Sciatic nerve (tissue), 2 donors: ENCODE measurements at regions not wholly inside any gene's neighbourhood (a gene's known extent, or its start where the extent isn't known, plus 50 kb on each side); places are given as distances from the start of the nearest gene placed in this dataset.
"Not testable (repeated sequence)": the region's sequence is repeated elsewhere in the genome, so short reads cannot be mapped to it uniquely, and the experiment has no call there.

Experiments used
- ATAC-seq: fragments of 200-7000 bp; cut with Tn5 transposase; one replicate; pipeline ENCODE4 v1.9.1; 2020; ENCODE audit warnings: mild to moderate bottlenecking, moderate library complexity
- DNase-seq: peaks from one replicate; pipeline ENCODE4 v3.0.0-alpha.2; 2020; ENCODE audit warnings: low spot score
- intact Hi-C: fragments of 100-400 bp; cut with DNase I; formaldehyde crosslinking; loops from one replicate; pipeline ENCODE4 v1.14.2; 2022
- donor health status: DM: no; HTN: no; CAD: no.
- donor health status: DM: no; HTN: no; CAD: no.

DNA sequence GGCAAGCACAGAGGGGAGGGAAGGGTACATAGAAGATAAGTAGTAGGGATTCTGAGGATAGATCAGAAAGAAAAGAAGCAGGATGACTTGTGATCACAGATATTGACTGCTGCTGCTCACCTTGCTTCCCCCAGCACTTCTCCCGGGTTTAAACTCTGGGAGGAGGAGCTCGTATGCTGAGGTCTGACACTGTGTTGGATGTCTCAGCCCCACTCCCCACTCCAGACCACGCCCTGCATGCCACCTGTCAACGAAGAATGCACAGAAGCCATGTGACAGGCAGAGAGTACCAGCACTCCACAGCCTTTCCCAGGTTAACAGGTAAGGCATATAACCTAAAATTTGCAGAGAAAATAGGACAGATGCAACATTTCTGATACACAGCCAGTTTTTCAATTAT lies 388.9 kb downstream of the TNS3 start:
- DNase-seq (no peak), ATAC-seq (no peak)
- intact Hi-C loops: no loop called here

DNA sequence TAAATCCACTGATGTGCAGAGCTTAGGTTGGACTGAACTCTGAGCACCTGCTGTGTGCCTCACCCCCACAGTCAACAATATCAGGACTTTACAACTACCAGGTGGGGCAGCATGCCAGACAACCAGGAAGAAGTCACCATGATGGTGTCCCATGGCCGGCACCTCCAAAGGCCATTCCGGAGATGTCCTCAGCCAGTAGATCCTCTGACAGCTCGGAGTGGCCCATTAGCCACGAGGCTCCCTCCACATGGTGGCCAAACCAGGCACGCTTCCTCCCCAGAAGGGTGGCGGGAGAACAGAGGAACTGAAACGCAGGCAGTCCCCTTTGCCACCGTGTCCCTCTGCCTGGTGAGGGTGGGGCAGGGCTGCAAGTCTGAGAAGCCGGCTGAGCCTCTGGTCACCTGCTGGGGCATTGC lies 390.0 kb downstream of the TNS3 start:
- DNase-seq: no peak
- intact Hi-C loops: no loop called here
- no peak for ATAC-seq

DNA sequence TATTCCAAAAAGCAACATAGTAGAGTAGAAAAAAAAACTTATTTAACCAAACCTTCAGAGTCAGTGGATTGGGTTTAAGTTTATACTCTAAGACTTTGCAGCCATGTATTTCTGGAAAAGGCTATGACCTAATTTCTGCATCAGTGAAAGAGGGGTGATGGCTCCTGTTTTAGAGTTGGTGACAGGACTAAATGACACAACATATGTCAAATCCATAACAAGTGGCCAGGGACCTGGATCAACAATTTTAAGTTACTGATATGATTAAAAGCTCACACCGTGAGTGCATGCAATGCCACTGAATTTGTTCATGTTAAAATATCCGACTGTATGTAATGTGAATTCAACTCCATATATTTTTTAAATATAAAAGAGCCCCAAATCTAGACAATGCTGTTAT lies 390.6 kb downstream of the TNS3 start:
- no peak for ATAC-seq
- DNase-seq: no peak
- intact Hi-C loops: no loop called here

- no peak for ATAC-seq
- intact Hi-C loops: no loop called here
- DNase-seq: no peak
Observed at GRCh38 chr7:47190462-47190861, 391.4 kb downstream of the TNS3 start.

- no peak for DNase-seq
- ATAC-seq: no peak
- intact Hi-C loops: no loop called here
Observed at GRCh38 chr7:47188653-47189315, 393.1 kb downstream of the TNS3 start.

GRCh38 chr7:47188136-47188535 lies 393.8 kb downstream of the TNS3 start:
- DNase-seq: no peak
- no peak for ATAC-seq
- intact Hi-C loops: no loop called here

DNA sequence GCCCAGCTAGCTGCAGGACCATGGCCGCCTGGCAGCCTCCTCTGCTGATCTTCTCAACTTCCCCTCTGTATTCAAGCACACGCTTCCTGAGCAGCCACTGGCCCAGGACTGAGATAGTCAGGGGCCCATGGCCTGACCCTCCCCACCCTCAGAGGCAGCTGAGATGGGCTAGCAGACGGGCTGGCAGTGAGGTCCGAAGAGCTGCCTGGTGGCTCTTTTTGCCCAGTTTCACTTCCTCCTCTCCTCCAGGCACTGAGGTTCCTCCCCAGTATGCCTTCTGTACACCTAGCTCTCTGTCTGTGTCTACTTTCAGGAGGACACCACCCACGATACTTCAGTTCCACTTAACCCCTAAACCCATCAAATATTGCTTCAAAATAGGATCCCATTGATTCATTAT lies 395.6 kb downstream of the TNS3 start:
- DNase-seq (no peak), ATAC-seq (peak; percentile 38)
- intact Hi-C loops: no loop called here

DNA sequence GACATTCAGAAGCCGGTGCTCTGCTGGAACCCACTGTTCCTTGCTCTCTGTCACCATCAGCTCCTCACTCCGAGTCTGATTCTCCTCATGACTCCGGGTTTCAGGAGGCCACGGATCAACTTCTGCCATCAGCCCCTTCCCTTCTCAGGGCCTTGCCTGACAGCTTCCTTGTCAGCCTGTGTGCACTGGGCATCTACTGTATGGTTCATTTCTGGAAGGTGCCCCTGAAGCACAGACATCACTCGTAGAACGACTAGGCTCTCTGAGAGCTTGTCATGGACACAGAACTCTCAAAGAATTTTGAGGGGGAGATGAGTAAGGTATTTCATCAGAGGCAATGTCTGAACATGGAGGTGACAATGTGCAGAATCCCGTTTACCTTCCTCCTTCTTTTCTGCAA lies 396.1 kb downstream of the TNS3 start:
- no peak for ATAC-seq

DNA sequence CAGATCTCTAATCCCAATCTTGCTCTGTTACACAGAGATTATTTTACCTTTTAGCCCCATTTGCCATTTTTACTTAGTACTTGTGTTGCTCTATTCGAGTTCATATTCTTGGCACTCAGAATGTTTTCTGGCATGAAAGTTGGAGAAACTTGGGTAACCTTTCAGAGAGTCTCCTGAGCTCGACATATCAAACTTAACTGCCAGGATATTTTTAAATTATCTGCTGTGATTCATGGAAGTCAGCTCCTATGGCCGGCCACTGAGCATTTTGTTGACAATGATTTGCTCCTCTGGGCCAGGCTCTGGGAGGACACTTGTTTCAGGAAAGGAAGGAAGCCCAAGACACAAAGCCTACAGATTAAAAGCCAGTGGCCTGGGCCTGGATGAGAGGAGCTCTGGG lies 396.7 kb downstream of the TNS3 start:
- DNase-seq: no peak
- ATAC-seq: peak; percentile 6
- intact Hi-C loops: no loop called here

More for the DNA sequence above, 396.1 kb downstream of the TNS3 start:
- DNase-seq: no peak
- intact Hi-C loops: no loop called here

- no peak for DNase-seq
- ATAC-seq: no peak
- intact Hi-C loops: loop anchor here (5.0 kb wide), 1 partner anchor 1262 kb away; the partner anchor contains the start of gene IGFBP3
Observed at GRCh38 chr7:47183862-47184590, 397.9 kb downstream of the TNS3 start.

DNA sequence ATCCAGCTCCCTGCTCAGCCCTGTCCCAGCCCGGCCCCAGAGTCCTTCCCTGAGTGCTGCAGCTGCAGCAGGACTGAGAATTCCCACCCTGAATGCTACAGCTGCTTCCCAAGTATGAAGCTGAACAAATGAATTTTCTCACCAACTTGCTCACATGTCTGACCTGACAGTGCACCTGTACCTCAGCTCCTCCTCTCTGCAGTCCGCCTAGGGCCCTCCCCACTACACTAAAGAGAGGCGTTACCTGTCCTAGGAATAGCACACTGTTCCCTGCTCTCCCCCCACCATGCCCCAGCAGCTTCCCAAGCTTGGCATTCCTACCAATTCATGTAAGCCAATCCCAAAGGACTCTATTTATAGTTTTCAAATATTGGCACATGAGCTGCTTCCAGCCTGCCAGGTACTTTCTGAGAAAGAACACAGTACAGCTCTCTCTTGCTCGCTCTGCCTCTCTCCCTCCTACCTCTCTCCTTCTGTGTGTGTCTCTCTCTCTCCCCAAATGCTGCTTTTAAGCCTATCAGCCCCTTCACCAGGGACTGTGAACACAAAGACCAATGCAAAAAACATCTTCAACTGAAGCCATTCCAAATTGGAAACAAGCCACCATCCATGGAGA lies 400.1 kb downstream of the TNS3 start:
- DNase-seq (no peak), ATAC-seq (peak; percentile 6)
- intact Hi-C loops: loop anchor here (5.0 kb wide), 1 partner anchor 1260 kb away; the partner anchor contains the start of gene IGFBP3

DNA sequence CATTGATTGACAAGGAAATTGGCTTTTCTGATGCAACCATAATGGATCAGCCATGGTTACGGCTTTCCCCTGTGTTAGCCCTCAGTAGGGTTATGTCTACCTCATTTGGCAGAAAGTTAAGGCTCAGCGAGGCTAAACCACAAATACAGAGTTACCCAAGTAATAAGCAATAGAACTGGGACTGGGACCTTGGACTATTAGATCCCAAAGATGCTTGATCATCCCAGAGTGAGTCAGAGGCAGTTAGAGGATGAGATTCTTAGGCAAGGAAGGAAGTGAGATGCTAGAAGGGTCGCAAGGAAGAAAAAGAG lies 401.4 kb downstream of the TNS3 start:
- DNase-seq: no peak
- intact Hi-C loops: loop anchor here (5.0 kb wide), 1 partner anchor 1258 kb away; the partner anchor contains the start of gene IGFBP3
- ATAC-seq: peak; percentile 80

- ATAC-seq: peak; percentile 89
- intact Hi-C loops: loop anchor here (5.0 to 10.0 kb wide), 2 partner anchors 85 to 1258 kb away; partner anchors contain the start of gene IGFBP3
- peak; percentile 70 for DNase-seq
Observed at GRCh38 chr7:47179812-47180515, 401.9 kb downstream of the TNS3 start.

GRCh38 chr7:47172602-47173539 lies 409.0 kb downstream of the TNS3 start:
- DNase-seq, ATAC-seq: not testable (repeated sequence)
- intact Hi-C loops: loop anchor here (10.0 kb wide), 1 partner anchor 78 kb away; no protein-coding TSS in a partner anchor

DNA sequence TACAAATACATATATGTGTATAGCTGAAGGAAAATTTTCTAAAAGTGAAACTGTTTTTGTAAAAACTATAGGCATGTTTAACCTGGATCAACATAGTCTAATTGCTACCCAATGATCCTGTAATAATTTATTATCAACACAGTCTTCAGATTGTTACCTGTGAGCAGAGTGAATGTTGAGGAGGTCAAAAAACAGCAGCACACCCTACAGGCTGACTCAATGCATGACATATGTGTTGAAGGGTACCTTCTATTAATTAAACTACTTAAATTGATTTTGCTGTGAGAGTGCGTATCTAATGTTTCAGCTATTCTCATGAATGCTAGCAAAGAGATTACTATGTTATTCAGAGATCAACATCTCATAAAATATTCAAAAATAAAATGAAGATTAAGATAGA lies 411.4 kb downstream of the TNS3 start:
- no peak for DNase-seq
- intact Hi-C loops: loop anchor here (10.0 kb wide), 1 partner anchor 76 kb away; no protein-coding TSS in a partner anchor
- no peak for ATAC-seq

GRCh38 chr7:47154791-47155190 lies 427.1 kb downstream of the TNS3 start:
- intact Hi-C loops: no loop called here
- no peak for ATAC-seq
- no peak for DNase-seq

DNA sequence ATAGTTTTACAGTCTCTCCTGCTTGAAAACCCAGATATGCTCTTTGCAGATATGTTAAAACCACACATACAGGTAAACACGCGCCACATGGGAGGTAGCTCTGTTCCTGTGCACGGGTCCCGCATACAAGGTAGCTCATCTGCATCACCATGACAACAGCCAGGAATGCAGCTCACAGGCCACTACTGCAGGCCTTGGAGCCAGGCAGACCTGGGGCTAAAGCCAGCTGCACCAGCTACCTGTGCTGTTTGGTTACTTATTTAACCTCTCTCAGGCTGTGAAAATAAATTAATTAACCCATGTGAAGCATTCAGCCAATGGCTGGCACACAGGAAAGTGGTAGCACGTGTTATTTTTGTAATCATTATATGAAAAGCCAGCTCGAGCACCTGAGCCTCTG lies 428.3 kb downstream of the TNS3 start:
- ATAC-seq (peak; percentile 42), DNase-seq (no peak)
- intact Hi-C loops: no loop called here

DNA sequence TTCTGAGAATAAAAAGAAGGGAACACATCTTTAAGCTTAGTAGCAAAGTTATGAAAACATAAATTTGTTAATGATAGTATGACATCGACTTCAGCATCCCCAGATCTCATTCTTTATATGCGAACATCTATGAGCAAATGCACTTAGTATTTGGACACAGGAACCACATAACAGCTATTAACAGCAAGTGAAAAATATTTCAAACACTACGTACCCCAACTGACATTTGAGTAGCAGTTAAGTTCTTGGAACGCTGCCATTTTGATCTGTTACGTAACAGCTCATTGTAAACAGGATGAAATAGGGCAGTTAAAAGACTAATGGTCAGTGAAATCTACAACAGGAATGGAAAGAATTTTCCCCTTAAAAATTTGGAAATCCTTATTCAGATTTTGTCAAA lies 428.9 kb downstream of the TNS3 start:
- DNase-seq: no peak
- peak; percentile 67 for ATAC-seq
- intact Hi-C loops: no loop called here
